GM18519 (cell line): ENCODE measurements at regions not wholly inside any gene's neighbourhood (a gene's known extent, or its start where the extent isn't known, plus 50 kb on each side); places are given as distances from the start of the nearest gene placed in this dataset.

Experiments used
- ATAC-seq: cut with Tn5 transposase; IDR thresholded peaks from one replicate; pipeline ENCODE4 v1.9.1; 2021; ENCODE audit warnings: mild to moderate bottlenecking, moderate library complexity; ENCODE audit not compliant: unreplicated experiment, low FRiP score

DNA sequence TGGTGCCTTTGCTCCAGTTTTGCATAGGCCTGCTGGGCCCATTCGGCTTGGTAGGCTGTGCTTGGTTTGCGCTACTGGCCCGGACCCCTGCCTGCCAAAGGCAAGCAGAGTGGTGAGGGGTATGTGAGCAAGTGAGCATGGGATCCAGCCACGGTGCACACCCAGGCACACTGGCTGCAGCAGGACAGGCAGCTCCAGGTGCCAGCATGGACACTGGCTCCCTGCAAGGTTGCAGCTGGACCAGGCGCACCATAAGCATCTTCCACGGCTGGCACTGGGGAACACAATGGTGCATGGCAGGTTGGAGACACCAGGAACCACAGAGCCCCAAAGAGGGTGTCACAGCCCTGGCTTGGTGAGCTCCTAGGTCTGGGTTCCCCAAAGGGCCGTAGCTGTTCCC, 693.5 kb upstream of the PTBP2 start:
- no peak for ATAC-seq

DNA sequence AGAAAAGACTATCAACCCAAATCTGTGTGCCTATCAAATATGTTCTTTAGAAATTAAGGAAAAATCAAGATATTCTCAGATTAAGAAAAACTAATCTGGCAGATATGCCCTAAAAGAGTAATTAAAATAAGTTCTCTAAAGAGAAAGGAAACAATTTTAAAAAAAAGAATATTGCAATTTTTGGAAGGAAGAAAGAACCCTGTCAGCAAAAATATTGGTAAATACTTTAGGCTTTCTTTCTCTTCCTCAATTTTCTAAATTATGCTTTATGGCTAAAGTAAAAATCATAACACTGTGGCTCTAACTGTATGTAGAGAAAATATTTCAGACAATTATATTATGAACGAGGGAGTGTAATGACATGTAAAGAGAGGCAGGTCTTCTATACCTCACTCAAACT, 691.3 kb upstream of the PTBP2 start:
- no peak for ATAC-seq

- ATAC-seq: no peak
Measured at GRCh38 chr1:96034006-96034405, 687.6 kb upstream of the PTBP2 start.

GRCh38 chr1:96036763-96037162, 684.8 kb upstream of the PTBP2 start:
- ATAC-seq: no peak

GRCh38 chr1:96038636-96039035, 682.9 kb upstream of the PTBP2 start:
- ATAC-seq: no peak

GRCh38 chr1:96039910-96040309, 681.7 kb upstream of the PTBP2 start:
- ATAC-seq: no peak

DNA sequence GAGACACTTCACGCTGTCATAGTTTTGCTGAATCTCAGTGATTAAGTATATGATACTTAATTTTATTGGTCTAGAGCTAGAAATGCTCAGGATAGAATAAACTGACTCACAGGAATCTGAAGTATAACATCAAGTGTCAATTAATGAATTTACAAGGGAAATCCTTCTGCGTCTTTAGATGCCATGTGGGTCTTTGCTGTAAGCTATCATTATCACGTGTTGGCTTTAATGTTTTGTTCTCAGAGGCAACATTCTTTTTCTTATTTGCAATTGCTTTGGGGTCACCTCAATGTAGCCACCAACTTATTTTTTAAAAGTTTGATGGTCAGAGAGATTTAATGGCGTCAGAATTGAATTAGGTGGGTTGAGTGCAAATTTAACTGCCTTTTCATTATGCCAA, 680.1 kb upstream of the PTBP2 start:
- ATAC-seq: no peak

DNA sequence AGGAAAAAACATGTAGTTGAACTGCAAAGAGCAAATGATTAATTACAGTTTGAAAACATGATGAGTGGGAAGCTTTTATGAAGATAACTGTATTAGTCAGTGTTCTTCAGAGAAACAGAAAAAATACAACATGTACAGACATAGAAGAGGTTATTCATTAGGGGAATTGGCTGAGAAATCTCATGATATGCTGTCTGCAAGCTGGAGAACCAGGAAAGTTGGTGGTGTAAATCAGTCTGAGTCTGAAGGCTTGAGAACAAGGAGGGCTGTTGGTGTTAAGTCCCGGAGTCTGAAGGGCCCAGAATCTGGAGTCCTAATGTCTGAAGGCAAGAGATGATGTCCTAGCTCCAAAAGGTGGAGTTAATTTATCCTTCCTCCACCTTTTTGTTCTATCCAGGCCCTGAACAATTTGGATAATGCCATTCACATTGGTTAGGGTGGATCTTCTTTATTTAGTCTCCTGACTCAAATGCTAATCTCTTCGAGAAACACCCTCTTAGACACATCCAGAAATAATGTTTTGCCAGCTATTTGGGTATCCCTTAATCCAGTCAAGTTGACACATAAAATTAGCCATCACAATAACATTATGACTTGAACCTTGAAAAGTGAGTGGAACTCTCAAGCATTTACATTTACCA, 672.9 kb upstream of the PTBP2 start:
- ATAC-seq: no peak

- ATAC-seq: no peak
Measured at GRCh38 chr1:96049759-96050409, 671.7 kb upstream of the PTBP2 start.

GRCh38 chr1:96059276-96059675, 662.3 kb upstream of the PTBP2 start:
- ATAC-seq: no peak

DNA sequence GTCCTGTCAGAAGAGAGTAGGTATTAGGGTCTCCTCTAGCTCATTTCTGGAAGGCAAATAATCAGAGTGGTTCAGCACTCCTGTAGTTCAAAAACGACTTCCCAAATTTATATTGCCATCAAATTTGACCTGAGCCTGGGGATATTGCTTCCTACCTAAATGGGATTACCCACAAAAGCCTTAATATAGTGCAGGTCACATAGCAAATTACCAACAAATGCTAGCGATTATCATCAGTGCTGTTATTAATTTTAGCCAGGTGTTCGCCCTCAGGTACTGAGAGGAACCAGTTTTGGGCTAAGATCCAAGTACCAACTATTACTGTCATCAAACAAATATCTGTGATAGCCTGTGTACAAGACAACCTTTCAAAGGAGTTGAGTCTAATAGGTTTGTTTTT, 661.8 kb upstream of the PTBP2 start:
- no peak for ATAC-seq

GRCh38 chr1:96060621-96061020, 661.0 kb upstream of the PTBP2 start:
- no peak for ATAC-seq

GRCh38 chr1:96072021-96072420, 649.6 kb upstream of the PTBP2 start:
- no peak for ATAC-seq

DNA sequence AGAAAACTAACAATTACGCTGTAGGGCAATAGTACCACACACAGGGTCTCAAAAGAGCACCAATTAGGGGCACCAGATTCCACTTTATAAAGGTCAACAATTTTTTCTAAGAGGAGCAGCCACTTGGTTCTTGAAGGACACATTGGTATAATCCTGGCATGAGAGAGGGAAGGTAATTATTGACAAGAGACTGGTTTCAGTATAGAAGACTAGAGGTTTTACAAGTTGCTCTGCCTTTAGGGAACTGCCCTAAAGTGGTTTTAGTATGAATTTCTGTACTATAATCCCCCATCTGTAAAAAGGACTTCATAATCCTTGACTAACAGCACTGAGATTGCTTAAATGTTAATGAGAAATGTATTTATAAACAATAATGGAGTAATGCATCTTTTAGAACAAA, 648.5 kb upstream of the PTBP2 start:
- no peak for ATAC-seq

DNA sequence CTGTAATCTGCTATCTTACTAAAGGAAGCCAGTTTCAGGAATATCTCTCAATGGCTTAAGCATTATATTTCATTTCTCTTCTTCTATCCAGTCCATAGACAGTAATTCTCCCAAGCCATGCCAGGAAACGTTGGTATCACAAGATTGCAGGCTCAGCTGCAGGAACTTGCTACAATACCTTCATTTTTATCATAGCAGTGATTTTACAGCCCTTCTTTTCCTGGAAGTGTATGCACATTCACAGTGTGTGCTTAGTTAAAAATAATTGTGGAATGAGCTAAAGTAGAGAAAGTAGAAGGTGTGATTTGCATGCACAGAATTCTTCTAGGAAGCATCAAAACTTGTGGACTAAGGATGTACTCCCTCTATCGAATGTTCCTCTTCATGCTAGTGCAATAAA, 647.2 kb upstream of the PTBP2 start:
- no peak for ATAC-seq

DNA sequence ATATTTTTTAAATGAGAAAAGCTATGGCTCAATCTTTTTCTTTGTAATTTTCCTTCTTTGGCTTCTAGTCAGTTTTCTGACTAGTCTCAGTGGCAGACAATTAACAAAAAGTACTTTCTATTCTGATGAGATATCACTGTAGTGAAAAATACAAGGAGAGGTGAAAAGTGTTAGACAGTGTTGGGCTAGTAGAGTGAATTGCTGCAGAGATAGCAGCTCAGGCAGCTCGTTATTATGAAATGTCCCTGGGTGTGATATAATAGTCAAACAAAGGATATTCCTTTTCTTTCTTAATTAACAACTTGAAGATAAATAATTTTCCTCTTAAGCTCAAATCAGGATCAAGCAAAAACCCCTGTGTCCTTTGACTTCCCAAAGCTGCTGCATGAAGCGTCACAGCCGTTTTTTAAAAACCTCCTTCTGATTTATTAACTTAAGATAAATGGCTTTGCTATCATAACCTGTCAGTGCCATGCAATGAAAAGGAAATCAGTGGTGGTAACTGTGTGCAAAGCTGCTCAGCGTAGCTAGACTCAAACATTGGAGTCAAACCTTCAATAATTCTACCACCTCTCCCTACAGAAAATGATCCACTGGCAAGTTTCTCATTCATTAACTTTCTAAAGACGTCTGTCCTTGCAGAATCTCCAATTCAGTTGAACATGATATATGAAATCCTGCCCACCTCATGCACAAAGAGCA, 646.6 kb upstream of the PTBP2 start:
- ATAC-seq: no peak

DNA sequence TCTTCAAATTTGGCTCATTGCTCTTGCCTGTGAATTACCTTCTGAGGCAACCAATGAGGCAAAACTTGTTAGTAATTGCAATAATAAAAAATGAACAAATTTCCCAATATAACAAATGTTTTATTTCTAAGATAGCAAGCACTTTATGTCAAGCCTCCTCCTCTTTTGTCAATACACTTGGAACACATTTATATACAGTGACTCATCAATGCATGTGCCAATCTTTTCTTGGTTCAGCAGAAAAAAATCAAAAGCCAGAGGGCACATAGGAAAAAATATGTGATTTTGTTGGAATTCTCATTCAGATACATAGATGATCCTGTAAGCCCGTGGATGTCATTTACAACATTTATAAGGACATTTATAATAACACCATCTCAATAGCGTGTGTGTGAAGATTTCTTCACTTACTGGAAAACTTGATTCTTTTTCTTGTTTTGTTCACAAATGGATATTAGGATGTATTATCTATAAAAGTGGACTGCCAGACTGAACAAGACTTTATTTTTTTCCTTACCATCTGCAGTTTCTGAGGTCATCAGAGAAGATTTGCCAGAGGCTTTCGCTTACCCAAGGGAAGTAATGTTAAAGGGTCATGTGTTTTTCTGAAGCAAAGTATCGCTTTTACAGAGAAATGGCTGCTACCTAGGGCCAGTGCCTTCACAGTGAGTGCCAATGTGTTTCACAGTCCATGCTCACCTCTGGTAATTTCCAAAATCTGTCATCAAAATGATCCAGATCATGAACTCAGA, 645.7 kb upstream of the PTBP2 start:
- no peak for ATAC-seq

- no peak for ATAC-seq
Measured at GRCh38 chr1:96076589-96076988, 645.0 kb upstream of the PTBP2 start.

GRCh38 chr1:96079581-96079980, 642.0 kb upstream of the PTBP2 start:
- no peak for ATAC-seq

DNA sequence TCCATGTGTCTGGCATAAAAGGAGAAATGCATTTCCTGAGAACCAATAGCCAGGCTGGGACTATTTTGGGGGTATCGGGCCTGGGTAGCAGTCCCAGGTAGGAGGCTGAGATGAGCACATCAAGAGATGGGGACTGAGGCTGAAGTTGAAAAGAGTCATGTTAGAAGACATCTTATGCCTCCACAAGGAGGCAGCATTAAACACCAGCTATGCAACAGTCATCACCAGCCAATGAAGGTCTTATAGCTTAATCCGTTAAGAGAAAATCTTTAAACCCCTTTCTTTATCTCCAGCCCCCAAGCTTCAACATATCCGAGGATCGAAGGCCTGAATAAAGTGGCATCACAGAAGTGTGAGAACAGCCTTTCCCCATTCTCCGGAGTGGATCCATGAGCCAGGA, 640.7 kb upstream of the PTBP2 start:
- ATAC-seq: no peak

GRCh38 chr1:96087719-96088118, 633.9 kb upstream of the PTBP2 start:
- ATAC-seq: no peak
